HEK293 (cell line): ENCODE measurements at regions not wholly inside any gene's neighbourhood (a gene's known extent, or its start where the extent isn't known, plus 50 kb on each side); places are given as distances from the start of the nearest gene placed in this dataset.

Source experiments
- CTCF ChIA-PET: fragments of 350-600 bp; formaldehyde crosslinking; extraction: SDS; loops from one replicate; lab custom pipeline; 2021; ENCODE audit warnings: antibody characterized with exemption; lab: Yijun Ruan, JAX
- POLR2A ChIA-PET: fragments of 300-600 bp; formaldehyde crosslinking; extraction: SDS; loops from one replicate; lab custom pipeline; 2020; ENCODE audit warnings: antibody characterized with exemption, inconsistent platforms; lab: Yijun Ruan, JAX
- H3K27ac ChIP-seq: fragments of 200-500 bp; sonication (Bioruptor generic); 2 replicates; pipeline ENCODE4 v1.5.1; 2014; ENCODE audit warnings: low read depth, low read length, control low read depth, inconsistent platforms; ENCODE audit errors: extremely low read depth
- H3K36me3 ChIP-seq, 2 experiments: fragments of 200-500 bp in 1 of 2; sonication (Bioruptor generic) in 1 of 2; 1 replicate in 1 of 2; 2 replicates in 1 of 2; pipeline ENCODE4 v1.5.1; 2014 to 2017; ENCODE audit warnings: inconsistent platforms in 2 of 2, low read length in 2 of 2; ENCODE audit not compliant: control insufficient read depth in 2 of 2, insufficient read depth in 1 of 2
- H3K4me1 ChIP-seq: fragments of 200-500 bp; sonication (Bioruptor generic); 2 replicates; pipeline ENCODE4 v1.5.1; 2014; ENCODE audit warnings: mild to moderate bottlenecking, low read length, inconsistent platforms; ENCODE audit not compliant: control insufficient read depth, insufficient read depth
- H3K4me3 ChIP-seq: 2 replicates; pipeline ENCODE4 v1.5.1; 2011; ENCODE audit warnings: low read depth, mild to moderate bottlenecking, control low read depth, low read length, moderate library complexity
- H3K9me3 ChIP-seq: fragments of 200-500 bp; sonication (Bioruptor generic); 2 replicates; pipeline ENCODE4 v1.5.1; 2014; ENCODE audit warnings: low read depth, low read length, inconsistent platforms; ENCODE audit not compliant: control insufficient read depth, insufficient read depth
- BCL6B ChIP-seq: fragments of 450-650 bp; formaldehyde crosslinking; IDR thresholded peaks from 2 replicates; pipeline ENCODE4 v1.5.1; 2017; ENCODE audit warnings: missing biosample characterization, missing genetic modification characterization
- GLIS2 ChIP-seq: fragments of 450-650 bp; formaldehyde crosslinking; IDR thresholded peaks from 2 replicates; pipeline ENCODE4 v1.5.1; 2016; ENCODE audit warnings: missing biosample characterization, missing genetic modification characterization
- KLF16 ChIP-seq: fragments of 450-650 bp; formaldehyde crosslinking; IDR thresholded peaks from 2 replicates; pipeline ENCODE4 v1.5.1; 2017; ENCODE audit warnings: missing biosample characterization, missing genetic modification characterization
- KLF9 ChIP-seq: fragments of 450-650 bp; formaldehyde crosslinking; IDR thresholded peaks from 2 replicates; pipeline ENCODE4 v1.5.1; 2016; ENCODE audit warnings: missing biosample characterization, missing genetic modification characterization, low read depth
- TRIM28 ChIP-seq: IDR thresholded peaks from 2 replicates; pipeline ENCODE4 v1.6.1; 2011; ENCODE audit warnings: low read length, control low read depth, borderline replicate concordance
- ZBTB7A ChIP-seq: fragments of 450-650 bp; formaldehyde crosslinking; IDR thresholded peaks from 2 replicates; pipeline ENCODE4 v1.5.1; 2016; ENCODE audit warnings: low read depth, missing biosample characterization, missing genetic modification characterization
- ZNF138 ChIP-seq: fragments of 450-650 bp; formaldehyde crosslinking; IDR thresholded peaks from 2 replicates; pipeline ENCODE4 v1.5.1; 2016; ENCODE audit warnings: missing biosample characterization, missing genetic modification characterization, borderline replicate concordance
- ZNF214 ChIP-seq: fragments of 450-650 bp; formaldehyde crosslinking; IDR thresholded peaks from 2 replicates; pipeline ENCODE4 v1.5.1; 2017; ENCODE audit warnings: missing biosample characterization, mild to moderate bottlenecking, missing genetic modification characterization, borderline replicate concordance
- ZNF221 ChIP-seq: fragments of 450-650 bp; formaldehyde crosslinking; IDR thresholded peaks from 2 replicates; pipeline ENCODE4 v1.5.1; 2017; ENCODE audit warnings: missing biosample characterization, missing genetic modification characterization, borderline replicate concordance
- ZNF26 ChIP-seq: fragments of 450-650 bp; formaldehyde crosslinking; IDR thresholded peaks from 2 replicates; pipeline ENCODE4 v1.5.1; 2016; ENCODE audit warnings: missing biosample characterization, missing genetic modification characterization
- ZNF266 ChIP-seq: fragments of 450-650 bp; formaldehyde crosslinking; IDR thresholded peaks from 2 replicates; pipeline ENCODE4 v1.5.1; 2016; ENCODE audit warnings: missing biosample characterization, missing genetic modification characterization, low read depth
- ZNF280C ChIP-seq: fragments of 450-650 bp; formaldehyde crosslinking; IDR thresholded peaks from 2 replicates; pipeline ENCODE4 v1.5.1; 2016; ENCODE audit warnings: missing biosample characterization, missing genetic modification characterization
- ZNF394 ChIP-seq: fragments of 450-650 bp; formaldehyde crosslinking; IDR thresholded peaks from 2 replicates; pipeline ENCODE4 v1.5.1; 2016; ENCODE audit warnings: missing biosample characterization, missing genetic modification characterization, mild to moderate bottlenecking, moderate library complexity, borderline replicate concordance
- ZNF449 ChIP-seq: fragments of 450-650 bp; formaldehyde crosslinking; IDR thresholded peaks from 2 replicates; pipeline ENCODE4 v1.5.1; 2017; ENCODE audit warnings: missing biosample characterization, mild to moderate bottlenecking, missing genetic modification characterization, moderate library complexity
- ZNF501 ChIP-seq: fragments of 450-650 bp; formaldehyde crosslinking; IDR thresholded peaks from 2 replicates; pipeline ENCODE4 v1.5.1; 2016; ENCODE audit warnings: missing biosample characterization, missing genetic modification characterization
- ZNF510 ChIP-seq: fragments of 450-650 bp; formaldehyde crosslinking; IDR thresholded peaks from 2 replicates; pipeline ENCODE4 v1.5.1; 2018; ENCODE audit warnings: mild to moderate bottlenecking, missing genetic modification characterization, missing biosample characterization; ENCODE audit not compliant: insufficient replicate concordance
- ZNF571 ChIP-seq: fragments of 450-650 bp; formaldehyde crosslinking; IDR thresholded peaks from 2 replicates; pipeline ENCODE4 v1.5.0; 2017; ENCODE audit warnings: missing biosample characterization, missing genetic modification characterization
- ZNF596 ChIP-seq: fragments of 450-650 bp; IDR thresholded peaks from 2 replicates; pipeline ENCODE4 v1.5.0; 2018; ENCODE audit warnings: missing biosample characterization, mild to moderate bottlenecking, missing genetic modification characterization, moderate library complexity
- ZNF600 ChIP-seq: fragments of 450-650 bp; formaldehyde crosslinking; IDR thresholded peaks from 2 replicates; pipeline ENCODE4 v1.5.1; 2016; ENCODE audit warnings: missing biosample characterization, missing genetic modification characterization
- ZNF629 ChIP-seq: fragments of 450-650 bp; formaldehyde crosslinking; IDR thresholded peaks from 2 replicates; pipeline ENCODE4 v1.5.1; 2017; ENCODE audit warnings: missing biosample characterization, missing genetic modification characterization
- ZSCAN23 ChIP-seq: fragments of 450-650 bp; formaldehyde crosslinking; IDR thresholded peaks from 2 replicates; pipeline ENCODE4 v1.5.1; 2016; ENCODE audit warnings: missing biosample characterization, missing genetic modification characterization

- no peaks in the 10 kb centered on the region for H3K9me3 ChIP-seq
- ChIA-PET CTCF (no interaction called here), POLR2A (no interaction called here)
- H3K4me1 ChIP-seq: no peaks in the 10 kb centered on the region
- TF ChIP-seq ZNF26 (tag by site-specific recombination) (no peak), ZNF510 (tag by site-specific recombination) (no peak), ZNF501 (tag by site-specific recombination) (no peak), TRIM28 (no peak), ZSCAN23 (no peak), ZNF394 (no peak), GLIS2 (tag by site-specific recombination) (no peak)
- no peak overlapping the region for H3K4me3 ChIP-seq
- H3K27ac ChIP-seq: no peak overlapping the region
- no peaks in the 10 kb centered on the region for H3K36me3 ChIP-seq
These were observed 259.0 kb downstream of the TRIM36 start for GRCh38 chr5:114910727-114911126.

GRCh38 chr5:114909424-114909823 lies 260.3 kb downstream of the TRIM36 start:
- Histone ChIP-seq H3K4me1 (no peaks in the 10 kb centered on the region), H3K27ac (no peak overlapping the region), H3K4me3 (no peak overlapping the region)
- ChIA-PET POLR2A (no interaction called here), CTCF (no interaction called here)
- TF ChIP-seq KLF9 (tag by site-specific recombination): no peak
- no peak for TF ChIP-seq ZNF280C (tag by site-specific recombination)
- no peak for TF ChIP-seq ZBTB7A
- no peak for TF ChIP-seq ZNF214
- no peak for TF ChIP-seq BCL6B (tag by site-specific recombination)
- TF ChIP-seq ZNF600 (tag by site-specific recombination): no peak
- TF ChIP-seq ZNF221 (tag by site-specific recombination): no peak
- TF ChIP-seq ZNF629 (tag by site-specific recombination): no peak
- TF ChIP-seq ZNF138: no peak
- TF ChIP-seq ZNF449 (tag by site-specific recombination): no peak
- TF ChIP-seq ZNF596 (tag by site-specific recombination): no peak
- no peak for TF ChIP-seq ZNF571 (tag by site-specific recombination)
- no peak for TF ChIP-seq KLF16 (tag by site-specific recombination)
- TF ChIP-seq ZNF266 (tag by site-specific recombination): no peak
- TF ChIP-seq, all 188 proteins: peak for 0
- Histone ChIP-seq H3K9me3 (no peaks in the 10 kb centered on the region), H3K36me3 (no peaks in the 10 kb centered on the region)
